K562 (cell line): ENCODE measurements at regions not wholly inside any gene's neighbourhood (a gene's known extent, or its start where the extent isn't known, plus 50 kb on each side); places are given as distances from the start of the nearest gene placed in this dataset.

ENCODE experiments used
- ATAC-seq: fragments of 200-7000 bp; cut with Tn5 transposase; 3 replicates; pipeline ENCODE4 v1.9.1; 2020; ENCODE audit warnings: moderate library complexity
- BruUV-seq: library from RNA; stranded (reverse); fragments of 400-500 nt; replicated peaks from 2 replicates; lab custom pipeline; 2021; lab: Mats Ljungman, UMichigan
- CTCF ChIA-PET: fragments of 300-600 bp; formaldehyde crosslinking; extraction: SDS; loops from one replicate; lab custom pipeline; 2021; ENCODE audit warnings: low intra/inter-chr PET ratio; lab: Yijun Ruan, JAX
- POLR2A ChIA-PET: fragments of 300-600, 350-650 bp; sonication (Branson Sonifier 250); formaldehyde crosslinking; extraction: SDS; loops from one replicate; lab custom pipeline; 2021; ENCODE audit warnings: antibody characterized with exemption, inconsistent platforms; lab: Yijun Ruan, JAX
- DNase-seq, 4 experiments: peaks; one replicate each; pipeline versions ENCODE4 v3.0.0 to v3.0.0-alpha.2; 2011 to 2018; ENCODE audit warnings: low spot score in 3 of 4, mixed read lengths in 3 of 4; ENCODE audit errors: extremely low read depth in 1 of 4
- FAIRE-seq: peaks from 2 replicates; lab custom pipeline; 2011; peaks lifted over from hg19 to GRCh38; lab: Jason Lieb, UNC
- H2AFZ ChIP-seq: 2 replicates; pipeline ENCODE4 v1.6.0; 2011; ENCODE audit warnings: low read depth, low read length, control low read depth, inconsistent platforms
- H3K27ac ChIP-seq: fragments of 200-600 bp; 3 replicates; pipeline ENCODE4 v1.8.0; 2011; ENCODE audit warnings: low read depth, mild to moderate bottlenecking, control low read depth, inconsistent platforms, low read length, moderate library complexity, mixed read lengths; ENCODE audit errors: extremely low read depth
- H3K27me3 ChIP-seq, 2 experiments: fragments of 300-600 bp in 1 of 2; 2 replicates in 1 of 2; 3 replicates in 1 of 2; pipeline versions ENCODE4 v1.6.0 to v1.8.0; 2011; ENCODE audit warnings: inconsistent platforms in 2 of 2, low read length in 2 of 2, mild to moderate bottlenecking in 1 of 2, mixed read lengths in 1 of 2, moderate library complexity in 1 of 2; ENCODE audit not compliant: control insufficient read depth in 2 of 2, insufficient read depth in 2 of 2
- H3K36me3 ChIP-seq: fragments of 300-600 bp; 3 replicates; pipeline ENCODE4 v1.8.0; 2011; ENCODE audit warnings: mild to moderate bottlenecking, low read length, inconsistent platforms; ENCODE audit not compliant: control insufficient read depth, insufficient read depth
- H3K4me1 ChIP-seq, 2 experiments: fragments of 200-600 bp in 1 of 2; replicated peaks in 1 of 2; 2 replicates in 1 of 2; 3 replicates in 1 of 2; pipeline versions ENCODE4 v1.5.1 to v1.8.0; 2011; ENCODE audit warnings: inconsistent platforms in 2 of 2, low read length in 2 of 2, mild to moderate bottlenecking in 1 of 2, mixed read lengths in 1 of 2, moderate library complexity in 1 of 2; ENCODE audit not compliant: control insufficient read depth in 2 of 2, insufficient read depth in 2 of 2
- H3K4me2 ChIP-seq: 2 replicates; pipeline ENCODE4 v1.6.1; 2011; ENCODE audit warnings: low read length, control low read depth, inconsistent platforms, mixed read lengths; ENCODE audit not compliant: insufficient read depth
- H3K4me3 ChIP-seq: fragments of 200-600 bp; sonication (generic), shearing (Covaris generic); 2 replicates; pipeline ENCODE4 v1.5.1; 2016; ENCODE audit warnings: control low read depth, inconsistent platforms
- H3K79me2 ChIP-seq: fragments of 200-600 bp; 3 replicates; pipeline ENCODE4 v1.8.0; 2011; ENCODE audit warnings: low read length, inconsistent platforms; ENCODE audit not compliant: control insufficient read depth, insufficient read depth
- H3K9ac ChIP-seq, 2 experiments: 2 replicates each; pipeline versions ENCODE4 v1.6.0 to v1.6.1; 2011; ENCODE audit warnings: low read depth in 2 of 2, low read length in 2 of 2, control low read depth in 1 of 2, inconsistent platforms in 1 of 2, mild to moderate bottlenecking in 1 of 2, mixed read lengths in 1 of 2; ENCODE audit not compliant: insufficient read depth in 1 of 2
- H3K9me1 ChIP-seq: one replicate; pipeline ENCODE4 v1.6.0; 2011; ENCODE audit warnings: inconsistent platforms, mild to moderate bottlenecking, low read length, moderate library complexity; ENCODE audit not compliant: control insufficient read depth, insufficient read depth
- H3K9me3 ChIP-seq: replicated peaks from 2 replicates; pipeline ENCODE4 v1.5.1; 2011; ENCODE audit warnings: low read depth, low read length, inconsistent platforms; ENCODE audit not compliant: control insufficient read depth, insufficient read depth
- H4K20me1 ChIP-seq: replicated peaks from 2 replicates; pipeline ENCODE4 v1.6.1; 2011; ENCODE audit warnings: low read length, inconsistent platforms, mixed read lengths; ENCODE audit not compliant: control insufficient read depth, insufficient read depth
- C11orf30 ChIP-seq: fragments of 450-650 bp; IDR thresholded peaks from 2 replicates; pipeline ENCODE4 v1.6.1; 2016; ENCODE audit warnings: low read depth, mild to moderate bottlenecking
- MAFF ChIP-seq: IDR thresholded peaks from 2 replicates; pipeline ENCODE4 v1.6.1; 2012; ENCODE audit warnings: low read length, improper control_type of control experiment
- MAFG ChIP-seq: fragments of 450-650 bp; conservative IDR thresholded peaks from 2 replicates; pipeline ENCODE4 v1.6.1; 2016; ENCODE audit warnings: missing genetic modification characterization, missing compliant biosample characterization
- MAFK ChIP-seq: IDR thresholded peaks from 2 replicates; pipeline ENCODE4 v1.6.1; 2011; ENCODE audit warnings: low read length, improper control_type of control experiment
- USF2 ChIP-seq: sonication (generic); formaldehyde crosslinking; IDR thresholded peaks from 2 replicates; pipeline ENCODE4 v1.5.0; 2020; ENCODE audit warnings: missing genetic modification reagents
- ZMIZ1 ChIP-seq, 2 experiments: fragments of 150-350 bp in 1 of 2; IDR thresholded peaks; 2 replicates each; pipeline ENCODE4 v1.6.1; 2012 to 2016; ENCODE audit warnings: low read depth in 2 of 2, low read length in 2 of 2, mild to moderate bottlenecking in 1 of 2, moderate library complexity in 1 of 2
- ZNF184 ChIP-seq: sonication (generic); formaldehyde crosslinking; IDR thresholded peaks from 2 replicates; pipeline ENCODE4 v1.5.0; 2020; ENCODE audit warnings: missing genetic modification reagents
- ZNF316 ChIP-seq: fragments of 450-650 bp; IDR thresholded peaks from 2 replicates; pipeline ENCODE4 v1.6.1; 2016
- WGBS: fragments of 100-300 bp; shearing (Covaris generic); methylation state at CpG from one replicate; pipeline ENCODE4 v1.1.6; 2016; ENCODE audit warnings: low coverage, mixed read lengths; ENCODE audit not compliant: insufficient coverage; ENCODE audit errors: missing lambda C conversion rate; 5-methylcytosine and 5-hydroxymethylcytosine counted together
- in situ Hi-C: fragments of 300-500 bp; cut with MboI; formaldehyde crosslinking; loops from 4 replicates; pipeline ENCODE4 v1.15.0; 2018; ENCODE audit warnings: inconsistent platforms, mixed read lengths
- intact Hi-C: fragments of 100-400 bp; cut with micrococcal nuclease; formaldehyde crosslinking; loops from 2 replicates; pipeline ENCODE4 v1.14.2; 2022

- TF ChIP-seq USF2 (CRISPR knock-in tag): 0 out of 2 replicates have a peak, but pooled peaks have one; percentile 18
These were observed 127.2 kb upstream of the LARP1 start (continued) for GRCh38 chr5:154627698-154628678.

GRCh38 chr5:154626876-154627557, 128.2 kb upstream of the LARP1 start:
- Histone ChIP-seq H3K4me2 (no peak overlapping the region), H4K20me1 (no peaks in the 10 kb centered on the region; the same call in 1 of the 2 replicates), H3K36me3 (no peaks in the 10 kb centered on the region), H3K79me2 (no peaks in the 10 kb centered on the region), H3K9me3 (no peaks in the 10 kb centered on the region), H3K27me3 (peaks cover 12 to 34% of the 10 kb centered on the region in 2 experiments; a peak in 4 of 5 replicates), H2AFZ (no peak overlapping the region), H3K27ac (no peak overlapping the region), H3K4me1 (peaks cover 0 to 5% of the 10 kb centered on the region in 2 experiments; a peak in 2 of 5 replicates), H3K4me3 (no peak overlapping the region), H3K9me1 (no peaks in the 10 kb centered on the region), H3K9ac (no peak overlapping the region)
- TF ChIP-seq ZMIZ1 (IDR thresholded peaks at IDR 0.05; ENCODE audit: low read depth in 2 of 2, low read length in 2 of 2): no peak
- peak; percentile 34; the same call in 1 of the 2 replicates for TF ChIP-seq MAFF
- TF ChIP-seq MAFK: peak; percentile 41; the same call in 1 of the 2 replicates
- peak; percentile 65; the same call in 1 of the 2 replicates for TF ChIP-seq C11orf30
- peak; percentile 77 for TF ChIP-seq ZNF316
- TF ChIP-seq ZNF184 (CRISPR knock-in tag): no peak
- TF ChIP-seq MAFG (tag): peak; percentile 55
- ATAC-seq: no peak
- DNase-seq: no peak
- ChIA-PET POLR2A (interaction anchor here (0.7 to 0.9 kb wide), 2 partner anchors 9 to 378 kb away, joined by 3 to 4 read pairs; no protein-coding TSS in a partner anchor), CTCF (no interaction called here)
- no peak for FAIRE-seq
- in situ Hi-C loops: loop anchor here (25.0 kb wide), 1 partner anchor 660 kb away; no protein-coding TSS in a partner anchor
- no TSS peak for BruUV-seq
- intact Hi-C loops: no loop called here
- 8% methylated on average over 5 of the region's 7 CpGs for WGBS
